ENCODE measurements at regions not wholly inside any gene's neighbourhood (a gene's known extent, or its start where the extent isn't known, plus 50 kb on each side); places are given as distances from the start of the nearest gene placed in this dataset.
A peak's percentile ranks its signal among the peaks of the same experiment; 100 is the strongest.

DNA sequence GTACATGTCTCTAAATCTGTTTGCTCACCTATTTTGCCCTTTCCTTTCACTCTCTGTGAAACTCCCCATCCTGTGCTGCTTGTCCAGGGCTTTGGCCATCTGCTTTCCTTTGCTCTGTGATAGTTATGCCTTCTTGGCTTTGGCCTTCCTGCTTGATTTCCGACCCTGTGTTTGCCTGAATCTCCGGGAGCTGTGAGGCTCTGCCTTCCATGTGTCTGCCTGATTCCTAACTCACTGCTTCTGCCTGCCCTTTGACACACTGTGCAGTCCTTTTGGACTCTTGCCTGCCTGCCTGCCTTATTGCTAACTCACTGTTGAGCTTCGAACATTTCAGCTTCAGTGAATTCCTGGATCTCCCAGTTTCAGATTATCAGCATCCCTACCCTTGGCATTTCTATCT lies 143.1 kb downstream of the C4orf33 start:
- H2AFZ ChIP-seq (replicated peaks; ENCODE audit: low read length, poor library complexity) = no peak overlapping the region
- H3K9me3 ChIP-seq (ENCODE audit: control insufficient read depth, insufficient read depth, low read length) = no peaks in the 10 kb centered on the region
- H3K36me3 ChIP-seq (ENCODE audit: control insufficient read depth, insufficient read depth, low read length) = no peaks in the 10 kb centered on the region
- TF ChIP-seq RFX5 (IDR thresholded peaks at IDR 0.05; ENCODE audit: low read depth, low read length) (no peak), MXI1 (IDR thresholded peaks at IDR 0.05; ENCODE audit: borderline replicate concordance, low read depth, low read length) (no peak), NFE2L2 (IDR thresholded peaks at IDR 0.05; ENCODE audit: low read depth, low read length) (no peak), POLR2A (IDR thresholded peaks at IDR 0.05; ENCODE audit: low read depth, low read length) (no peak), RCOR1 (IDR thresholded peaks at IDR 0.05; ENCODE audit: insufficient replicate concordance, low read length) (no peak), MAFK (IDR thresholded peaks at IDR 0.05; ENCODE audit: low read depth, low read length) (no peak), FOS (IDR thresholded peaks at IDR 0.05; ENCODE audit: low read depth, low read length) (no peak), RAD21 (IDR thresholded peaks at IDR 0.05; ENCODE audit: low read length) (no peak), SMC3 (IDR thresholded peaks at IDR 0.05; ENCODE audit: low read depth, low read length) (no peak), BHLHE40 (IDR thresholded peaks at IDR 0.05; ENCODE audit: low read depth, low read length) (no peak)
- TF ChIP-seq, protein P1, sequence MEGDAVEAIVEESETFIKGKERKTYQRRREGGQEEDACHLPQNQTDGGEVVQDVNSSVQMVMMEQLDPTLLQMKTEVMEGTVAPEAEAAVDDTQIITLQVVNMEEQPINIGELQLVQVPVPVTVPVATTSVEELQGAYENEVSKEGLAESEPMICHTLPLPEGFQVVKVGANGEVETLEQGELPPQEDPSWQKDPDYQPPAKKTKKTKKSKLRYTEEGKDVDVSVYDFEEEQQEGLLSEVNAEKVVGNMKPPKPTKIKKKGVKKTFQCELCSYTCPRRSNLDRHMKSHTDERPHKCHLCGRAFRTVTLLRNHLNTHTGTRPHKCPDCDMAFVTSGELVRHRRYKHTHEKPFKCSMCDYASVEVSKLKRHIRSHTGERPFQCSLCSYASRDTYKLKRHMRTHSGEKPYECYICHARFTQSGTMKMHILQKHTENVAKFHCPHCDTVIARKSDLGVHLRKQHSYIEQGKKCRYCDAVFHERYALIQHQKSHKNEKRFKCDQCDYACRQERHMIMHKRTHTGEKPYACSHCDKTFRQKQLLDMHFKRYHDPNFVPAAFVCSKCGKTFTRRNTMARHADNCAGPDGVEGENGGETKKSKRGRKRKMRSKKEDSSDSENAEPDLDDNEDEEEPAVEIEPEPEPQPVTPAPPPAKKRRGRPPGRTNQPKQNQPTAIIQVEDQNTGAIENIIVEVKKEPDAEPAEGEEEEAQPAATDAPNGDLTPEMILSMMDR (conservative IDR thresholded peaks at IDR 0.05; ENCODE audit: low read depth, low read length) = no peak
- TF ChIP-seq, protein P2, sequence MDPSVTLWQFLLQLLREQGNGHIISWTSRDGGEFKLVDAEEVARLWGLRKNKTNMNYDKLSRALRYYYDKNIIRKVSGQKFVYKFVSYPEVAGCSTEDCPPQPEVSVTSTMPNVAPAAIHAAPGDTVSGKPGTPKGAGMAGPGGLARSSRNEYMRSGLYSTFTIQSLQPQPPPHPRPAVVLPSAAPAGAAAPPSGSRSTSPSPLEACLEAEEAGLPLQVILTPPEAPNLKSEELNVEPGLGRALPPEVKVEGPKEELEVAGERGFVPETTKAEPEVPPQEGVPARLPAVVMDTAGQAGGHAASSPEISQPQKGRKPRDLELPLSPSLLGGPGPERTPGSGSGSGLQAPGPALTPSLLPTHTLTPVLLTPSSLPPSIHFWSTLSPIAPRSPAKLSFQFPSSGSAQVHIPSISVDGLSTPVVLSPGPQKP (IDR thresholded peaks at IDR 0.05; ENCODE audit: borderline replicate concordance, low read depth, low read length) = no peak
- no peak overlapping the region for H3K18ac ChIP-seq (ENCODE audit: low read depth, low read length)
- intact Hi-C loops (cut with micrococcal nuclease) = no loop called here
- no peak overlapping the region for H4K8ac ChIP-seq (ENCODE audit: low read depth in 2 of 2, low read length in 2 of 2)
- ChIA-PET POLR2A (ENCODE audit: unreplicated experiment) (no interaction called here), CTCF (no interaction called here)
- no peak overlapping the region for H3K9ac ChIP-seq (ENCODE audit: low read depth, low read length)
- no peak overlapping the region for H4K91ac ChIP-seq (ENCODE audit: insufficient read depth, low read depth, low read length)
- DNase-seq (no peak), ATAC-seq (ENCODE audit: low read depth) (peak; percentile 29)
- H3K4ac ChIP-seq (ENCODE audit: low read depth, low read length) = no peak overlapping the region
- BruUV-seq (replicated peaks) = no TSS peak
- no peak overlapping the region for H2AK5ac ChIP-seq (ENCODE audit: low read depth, low read length)
- no peak overlapping the region for H2BK120ac ChIP-seq (ENCODE audit: low read depth, low read length)
- H2BK5ac ChIP-seq (ENCODE audit: low read depth, low read length, poor library complexity, severe bottlenecking) = no peak overlapping the region
- no peaks in the 10 kb centered on the region for H4K20me1 ChIP-seq (ENCODE audit: insufficient read depth, low read length)
- no peak overlapping the region for H2BK15ac ChIP-seq (ENCODE audit: low read depth, low read length)
- H3K4me2 ChIP-seq (ENCODE audit: low read depth, low read length) = no peak overlapping the region
- no peak overlapping the region for H4K5ac ChIP-seq (ENCODE audit: low read depth, low read length)
- H3K56ac ChIP-seq (ENCODE audit: extremely low read depth, insufficient read depth, low read length) = no peak overlapping the region
- H3K23ac ChIP-seq (ENCODE audit: low read depth, low read length) = no peak overlapping the region
- no peak overlapping the region for H3K14ac ChIP-seq (replicated peaks; ENCODE audit: low read depth, low read length)
- no peaks in the 10 kb centered on the region for H3K4me1 ChIP-seq (ENCODE audit: control insufficient read depth, insufficient read depth, low read length)
- H3K79me1 ChIP-seq (ENCODE audit: low read depth in 1 of 2, low read length in 2 of 2) = no peaks in the 10 kb centered on the region
- H3K9me1 ChIP-seq (ENCODE audit: insufficient read depth, low read length) = no peaks in the 10 kb centered on the region
- 29% methylated on average over 2 of the region's 3 CpGs; no CpG with 5 or more reads in 1 of the 2 experiments for WGBS, 2 experiments (ENCODE audit: extremely low coverage in 2 of 2, insufficient read length in 1 of 2)
- dilution Hi-C loops (cut with HindIII; ENCODE audit: low sequenced_read_pairs, unreplicated experiment) = no loop called here
- in situ Hi-C loops (cut with MboI; ENCODE audit: low sequenced_read_pairs) = no loop called here
- H3K27ac ChIP-seq (ENCODE audit: insufficient read depth, low read length) = no peak overlapping the region
- H2AK9ac ChIP-seq (replicated peaks; ENCODE audit: low read depth, low read length, poor library complexity) = no peak overlapping the region
- H2BK20ac ChIP-seq (ENCODE audit: low read depth, low read length) = no peak overlapping the region
- H3K4me3 ChIP-seq (ENCODE audit: insufficient read depth, low read depth, low read length) = no peak overlapping the region
- H3K27me3 ChIP-seq (ENCODE audit: control insufficient read depth, insufficient read depth, low read length) = no peaks in the 10 kb centered on the region

All from IMR-90 (cell line).